ENCODE measurements at regions not wholly inside any gene's neighbourhood (a gene's known extent, or its start where the extent isn't known, plus 50 kb on each side); places are given as distances from the start of the nearest gene placed in this dataset.
A peak's percentile ranks its signal among the peaks of the same experiment; 100 is the strongest.

DNA sequence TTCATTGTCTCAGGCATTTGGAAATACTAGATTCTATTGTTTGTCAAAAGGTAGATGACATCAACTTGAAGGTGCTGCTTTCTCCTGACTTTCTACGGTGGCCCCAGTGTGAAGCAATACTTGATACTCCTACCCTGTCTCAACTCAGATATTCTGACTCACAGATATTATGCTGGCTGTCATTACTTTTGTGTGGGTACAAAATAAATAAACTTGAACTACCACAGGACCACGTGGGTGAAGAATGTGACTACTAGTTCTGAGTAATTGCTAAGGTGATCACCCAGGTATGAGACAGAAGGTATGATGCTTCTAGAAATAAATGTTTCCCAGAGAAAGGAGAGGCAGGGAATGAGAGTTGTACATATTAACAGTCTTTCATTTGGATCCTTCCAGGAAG is 275.3 kb upstream of the SPOCK3 start:
- Histone ChIP-seq H3K9ac (ENCODE audit: extremely low read depth, low read length, poor library complexity, severe bottlenecking) (no peak overlapping the region), H3K27ac (ENCODE audit: low read depth, low read length) (no peak overlapping the region), H3K4me3 (ENCODE audit: low read length) (no peak overlapping the region), H3K4me1 (ENCODE audit: control insufficient read depth, insufficient read depth, low read length) (no peaks in the 10 kb centered on the region), H3K9me3 (ENCODE audit: control insufficient read depth, low read length) (no peaks in the 10 kb centered on the region), H3K27me3 (ENCODE audit: control insufficient read depth, insufficient read depth, low read length, poor library complexity, severe bottlenecking) (no peaks in the 10 kb centered on the region), H3K36me3 (ENCODE audit: control insufficient read depth, insufficient read depth, low read length) (no peaks in the 10 kb centered on the region)
- H3K27me3 Mint-ChIP-seq (ENCODE audit: insufficient read depth): no peaks in the 10 kb centered on the region
- H3K27ac Mint-ChIP-seq: no peak overlapping the region
- peaks cover 1% of the 10 kb centered on the region for H3K9me3 Mint-ChIP-seq
- H3K4me1 Mint-ChIP-seq: no peaks in the 10 kb centered on the region
- H3K36me3 Mint-ChIP-seq (ENCODE audit: low read depth): no peaks in the 10 kb centered on the region
- no peak overlapping the region for H3K4me3 Mint-ChIP-seq
- DNase-seq: no peak
- no peak for TF ChIP-seq CTCF (conservative IDR thresholded peaks at IDR 0.05)
- WGBS, 2 experiments (ENCODE audit: insufficient coverage in 1 of 2, insufficient read length in 1 of 2): 85 to 90% methylated on average over 2 of the region's 2 CpGs

GRCh38 chr4:167524091-167524490 is 289.8 kb upstream of the SPOCK3 start:
- Histone ChIP-seq H3K4me1 (ENCODE audit: control insufficient read depth, insufficient read depth, low read length) (no peaks in the 10 kb centered on the region), H3K27ac (ENCODE audit: low read depth, low read length) (no peak overlapping the region), H3K36me3 (ENCODE audit: control insufficient read depth, insufficient read depth, low read length) (no peaks in the 10 kb centered on the region), H3K27me3 (ENCODE audit: control insufficient read depth, insufficient read depth, low read length, poor library complexity, severe bottlenecking) (no peaks in the 10 kb centered on the region), H3K4me3 (ENCODE audit: low read length) (no peak overlapping the region), H3K9me3 (ENCODE audit: control insufficient read depth, low read length) (no peaks in the 10 kb centered on the region), H3K9ac (ENCODE audit: extremely low read depth, low read length, poor library complexity, severe bottlenecking) (no peak overlapping the region)
- Mint-ChIP-seq H3K4me3 (no peak overlapping the region), H3K4me1 (no peaks in the 10 kb centered on the region), H3K36me3 (ENCODE audit: low read depth) (no peaks in the 10 kb centered on the region), H3K9me3 (no peaks in the 10 kb centered on the region), H3K27me3 (ENCODE audit: insufficient read depth) (no peaks in the 10 kb centered on the region), H3K27ac (no peak overlapping the region)
- TF ChIP-seq CTCF (conservative IDR thresholded peaks at IDR 0.05): no peak
- no peak for DNase-seq
- 99% methylated on average over 2 of the region's 2 CpGs; no CpG with 5 or more reads in 1 of the 2 experiments for WGBS, 2 experiments (ENCODE audit: insufficient coverage in 1 of 2, insufficient read length in 1 of 2)

DNA sequence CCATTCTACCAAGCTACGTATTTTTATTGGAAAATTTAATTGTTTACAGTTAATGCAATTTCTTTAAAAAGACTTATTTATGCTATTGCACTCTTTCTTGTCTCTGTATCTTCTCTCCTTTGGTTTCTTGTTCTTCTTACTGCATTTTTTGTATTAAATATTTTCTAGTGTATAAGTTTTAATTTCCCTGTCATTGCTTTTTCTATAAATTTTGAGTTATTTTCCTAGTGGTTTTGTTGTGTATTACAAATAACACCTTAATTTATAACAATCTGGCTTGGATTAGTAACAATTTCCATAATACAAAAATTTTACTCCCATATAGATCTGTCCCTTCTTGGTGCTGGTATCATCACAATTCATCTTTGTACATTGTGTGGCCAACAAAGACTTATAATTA is 303.5 kb upstream of the SPOCK3 start:
- Mint-ChIP-seq H3K4me3 (no peak overlapping the region), H3K4me1 (no peaks in the 10 kb centered on the region), H3K27ac (no peak overlapping the region), H3K36me3 (ENCODE audit: low read depth) (no peaks in the 10 kb centered on the region), H3K27me3 (ENCODE audit: insufficient read depth) (no peaks in the 10 kb centered on the region), H3K9me3 (peaks cover 6% of the 10 kb centered on the region)
- Histone ChIP-seq H3K27ac (ENCODE audit: low read depth, low read length) (no peak overlapping the region), H3K4me3 (ENCODE audit: low read length) (no peak overlapping the region), H3K9ac (ENCODE audit: extremely low read depth, low read length, poor library complexity, severe bottlenecking) (no peak overlapping the region), H3K27me3 (ENCODE audit: control insufficient read depth, insufficient read depth, low read length, poor library complexity, severe bottlenecking) (no peaks in the 10 kb centered on the region), H3K4me1 (ENCODE audit: control insufficient read depth, insufficient read depth, low read length) (no peaks in the 10 kb centered on the region), H3K9me3 (ENCODE audit: control insufficient read depth, low read length) (no peaks in the 10 kb centered on the region), H3K36me3 (ENCODE audit: control insufficient read depth, insufficient read depth, low read length) (no peaks in the 10 kb centered on the region)
- WGBS, 2 experiments (ENCODE audit: insufficient coverage in 1 of 2, insufficient read length in 1 of 2): no CpG with 5 or more reads among the region's 1 CpG
- no peak for DNase-seq
- TF ChIP-seq CTCF (conservative IDR thresholded peaks at IDR 0.05): peak; percentile 24

Data from endodermal cell (in vitro differentiated cells).